DND-41 (cell line): ENCODE measurements at regions not wholly inside any gene's neighbourhood (a gene's known extent, or its start where the extent isn't known, plus 50 kb on each side); places are given as distances from the start of the nearest gene placed in this dataset.

Experiments used
- ATAC-seq: fragments of 200-7000 bp; cut with Tn5 transposase; 3 replicates; pipeline ENCODE4 v1.9.1; 2021; ENCODE audit warnings: low read depth; ENCODE audit not compliant: insufficient read depth
- DNase-seq: peaks from one replicate; pipeline ENCODE4 v3.0.0-alpha.2; 2020
- H2AFZ ChIP-seq: 2 replicates; pipeline ENCODE4 v1.6.0; 2012; ENCODE audit warnings: low read depth, low read length
- H3K27ac ChIP-seq: 2 replicates; pipeline ENCODE4 v1.5.1; 2012; ENCODE audit warnings: low read length, inconsistent platforms
- H3K27me3 ChIP-seq: fragments of 200-600 bp; sonication (generic); 2 replicates; pipeline ENCODE4 v1.6.0; 2012; ENCODE audit warnings: low read length, mild to moderate bottlenecking, inconsistent platforms; ENCODE audit not compliant: insufficient read depth, poor library complexity
- H3K36me3 ChIP-seq: 2 replicates; pipeline ENCODE4 v1.5.1; 2012; ENCODE audit warnings: low read length, inconsistent platforms; ENCODE audit not compliant: insufficient read depth
- H3K4me1 ChIP-seq: 2 replicates; pipeline ENCODE4 v1.5.1; 2012; ENCODE audit warnings: mild to moderate bottlenecking, low read length; ENCODE audit not compliant: insufficient read depth
- H3K4me2 ChIP-seq: 2 replicates; pipeline ENCODE4 v1.6.0; 2012; ENCODE audit warnings: mild to moderate bottlenecking, moderate library complexity, low read length, inconsistent platforms; ENCODE audit not compliant: insufficient read depth
- H3K4me3 ChIP-seq, 2 experiments: fragments of 200-600 bp in 1 of 2; shearing (Covaris generic) in 1 of 2; 2 replicates each; pipeline ENCODE4 v1.5.1; 2012 to 2016; ENCODE audit warnings: inconsistent platforms in 2 of 2, low read length in 2 of 2, mild to moderate bottlenecking in 2 of 2, low read depth in 1 of 2, moderate library complexity in 1 of 2
- H3K79me2 ChIP-seq: 2 replicates; pipeline ENCODE4 v1.6.0; 2012; ENCODE audit warnings: low read length, inconsistent platforms; ENCODE audit not compliant: insufficient read depth
- H3K9ac ChIP-seq: 2 replicates; pipeline ENCODE4 v1.6.0; 2012; ENCODE audit warnings: low read depth, mild to moderate bottlenecking, inconsistent platforms, low read length, moderate library complexity
- H3K9me3 ChIP-seq: 2 replicates; pipeline ENCODE4 v1.5.1; 2012; ENCODE audit warnings: low read length, moderate library complexity, mild to moderate bottlenecking, inconsistent platforms; ENCODE audit not compliant: insufficient read depth, severe bottlenecking
- H4K20me1 ChIP-seq: 2 replicates; pipeline ENCODE4 v1.6.0; 2012; ENCODE audit warnings: low read length; ENCODE audit not compliant: insufficient read depth
- CTCF ChIP-seq: IDR thresholded peaks from 2 replicates; pipeline ENCODE4 v1.5.1; 2012; ENCODE audit warnings: borderline replicate concordance, low read length, moderate library complexity, mild to moderate bottlenecking; ENCODE audit not compliant: poor library complexity, severe bottlenecking; ENCODE audit errors: extremely low read depth
- EZH2 ChIP-seq: IDR thresholded peaks from 3 replicates; pipeline ENCODE4 v1.6.1; 2012; ENCODE audit warnings: borderline replicate concordance, low read depth, mild to moderate bottlenecking, moderate library complexity, low read length, inconsistent platforms; ENCODE audit not compliant: severe bottlenecking

- H4K20me1 ChIP-seq, result no peaks in the 10 kb centered on the region
- H3K27me3 ChIP-seq, result no peaks in the 10 kb centered on the region
- DNase-seq, result no peak
- no peaks in the 10 kb centered on the region for H3K36me3 ChIP-seq
- no peak overlapping the region for H3K4me3 ChIP-seq
- no peaks in the 10 kb centered on the region for H3K4me1 ChIP-seq
- no peaks in the 10 kb centered on the region for H3K9me3 ChIP-seq
- H3K9ac ChIP-seq, result no peak overlapping the region
- no peak for ATAC-seq
- no peak for TF ChIP-seq EZH2
- TF ChIP-seq CTCF, result no peak
- no peaks in the 10 kb centered on the region for H3K79me2 ChIP-seq
- H3K4me2 ChIP-seq, result no peak overlapping the region
- no peak overlapping the region for H3K27ac ChIP-seq
- no peak overlapping the region for H2AFZ ChIP-seq
These were observed 95.8 kb upstream of the DPP10 start for GRCh38 chr2:114346658-114347057.

- no peak overlapping the region for H3K4me3 ChIP-seq
- H3K9ac ChIP-seq, result no peak overlapping the region
- H4K20me1 ChIP-seq, result no peaks in the 10 kb centered on the region
- no peak overlapping the region for H2AFZ ChIP-seq
- no peaks in the 10 kb centered on the region for H3K79me2 ChIP-seq
- H3K9me3 ChIP-seq, result no peaks in the 10 kb centered on the region
- H3K27me3 ChIP-seq, result no peaks in the 10 kb centered on the region
- no peak for TF ChIP-seq EZH2
- DNase-seq (no peak), ATAC-seq (no peak)
- no peaks in the 10 kb centered on the region for H3K4me1 ChIP-seq
- H3K27ac ChIP-seq, result no peak overlapping the region
- no peak overlapping the region for H3K4me2 ChIP-seq
- H3K36me3 ChIP-seq, result no peaks in the 10 kb centered on the region
These were observed 92.2 kb upstream of the DPP10 start for GRCh38 chr2:114350186-114350725.

DNA sequence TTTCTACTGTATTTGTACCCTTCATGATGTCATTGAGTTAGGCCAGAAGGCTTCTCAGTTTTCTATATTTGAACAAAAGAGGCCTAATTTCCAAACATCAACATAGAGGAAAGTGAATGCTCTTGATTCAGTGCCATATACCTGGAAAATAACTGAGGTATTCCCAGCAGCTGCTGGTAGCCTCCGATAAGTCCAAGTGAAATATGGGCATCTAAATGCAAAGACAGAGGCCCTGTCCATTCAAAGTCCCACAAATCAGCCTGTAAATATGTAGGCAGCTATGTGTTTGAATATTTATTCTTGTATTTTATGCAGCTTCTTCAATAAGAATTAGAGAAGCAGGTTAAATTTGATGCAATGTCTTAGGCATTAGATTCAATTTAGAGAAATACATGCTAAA, 89.5 kb upstream of the DPP10 start:
- no peak overlapping the region for H3K9ac ChIP-seq
- H3K79me2 ChIP-seq, result no peaks in the 10 kb centered on the region
- H3K4me1 ChIP-seq, result no peaks in the 10 kb centered on the region
- H3K27ac ChIP-seq, result no peak overlapping the region
- no peaks in the 10 kb centered on the region for H3K9me3 ChIP-seq
- TF ChIP-seq CTCF, result no peak
- TF ChIP-seq EZH2, result no peak
- H3K4me3 ChIP-seq, result no peak overlapping the region
- no peak overlapping the region for H3K4me2 ChIP-seq
- no peaks in the 10 kb centered on the region for H4K20me1 ChIP-seq
- ATAC-seq (no peak), DNase-seq (no peak)
- no peaks in the 10 kb centered on the region for H3K27me3 ChIP-seq
- H2AFZ ChIP-seq, result no peak overlapping the region
- H3K36me3 ChIP-seq, result no peaks in the 10 kb centered on the region

DNA sequence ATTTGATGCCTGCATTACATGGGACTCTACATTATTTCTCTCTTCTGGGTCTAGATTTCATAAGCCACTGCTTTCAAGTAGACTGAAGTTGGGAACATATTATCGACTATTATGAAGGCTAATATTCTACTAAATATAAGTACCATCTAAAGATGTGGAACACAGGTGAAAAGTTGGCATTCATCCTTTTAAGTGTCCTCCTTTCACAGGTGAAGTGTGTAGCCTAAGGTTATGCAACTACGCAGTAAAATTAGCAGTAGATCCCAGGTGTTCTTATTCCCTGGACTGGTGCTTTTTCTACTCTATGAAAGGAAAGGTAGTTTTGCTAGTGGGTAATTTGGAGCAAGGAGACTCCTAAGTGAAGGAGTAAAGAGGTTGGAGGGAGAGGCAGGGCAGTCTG, 88.2 kb upstream of the DPP10 start:
- no peak overlapping the region for H3K9ac ChIP-seq
- H3K27me3 ChIP-seq, result no peaks in the 10 kb centered on the region
- DNase-seq (no peak), ATAC-seq (no peak)
- H3K79me2 ChIP-seq, result no peaks in the 10 kb centered on the region
- H3K27ac ChIP-seq, result no peak overlapping the region
- no peak overlapping the region for H2AFZ ChIP-seq
- H3K36me3 ChIP-seq, result no peaks in the 10 kb centered on the region
- no peaks in the 10 kb centered on the region for H3K9me3 ChIP-seq
- H4K20me1 ChIP-seq, result no peaks in the 10 kb centered on the region
- H3K4me2 ChIP-seq, result no peak overlapping the region
- no peak overlapping the region for H3K4me3 ChIP-seq
- TF ChIP-seq EZH2 (no peak), CTCF (no peak)
- H3K4me1 ChIP-seq, result no peaks in the 10 kb centered on the region
